ENCODE measurements at regions not wholly inside any gene's neighbourhood (a gene's known extent, or its start where the extent isn't known, plus 50 kb on each side); places are given as distances from the start of the nearest gene placed in this dataset.

- TF ChIP-seq GATA3 (IDR thresholded peaks at IDR 0.05; ENCODE audit: low read depth, low read length): no peak
- TF ChIP-seq GATA2 (IDR thresholded peaks at IDR 0.05; ENCODE audit: low read depth, low read length): no peak
These were observed 740.5 kb upstream of the B3GALT2 start for GRCh38 chr1:193926956-193927355.
